ENCODE measurements at regions not wholly inside any gene's neighbourhood (a gene's known extent, or its start where the extent isn't known, plus 50 kb on each side); places are given as distances from the start of the nearest gene placed in this dataset.

- no peaks in the 10 kb centered on the region for H3K9me3 ChIP-seq (ENCODE audit: control insufficient read depth, low read length)
- no peaks in the 10 kb centered on the region for H3K27me3 Mint-ChIP-seq (ENCODE audit: insufficient read depth)
- no peak for DNase-seq
- no peak overlapping the region for H3K4me3 Mint-ChIP-seq
- H3K4me3 ChIP-seq (ENCODE audit: low read length) = no peak overlapping the region
- no peaks in the 10 kb centered on the region for H3K36me3 ChIP-seq (ENCODE audit: control insufficient read depth, insufficient read depth, low read length)
- TF ChIP-seq CTCF (conservative IDR thresholded peaks at IDR 0.05) = no peak
- H3K27me3 ChIP-seq (ENCODE audit: control insufficient read depth, insufficient read depth, low read length, poor library complexity, severe bottlenecking) = no peaks in the 10 kb centered on the region
- no peak overlapping the region for H3K27ac Mint-ChIP-seq
- no peaks in the 10 kb centered on the region for H3K4me1 ChIP-seq (ENCODE audit: control insufficient read depth, insufficient read depth, low read length)
- WGBS, 2 experiments (ENCODE audit: insufficient coverage in 1 of 2, insufficient read length in 1 of 2) = 91% methylated on average over 4 of the region's 8 CpGs; no CpG with 5 or more reads in 1 of the 2 experiments
- no peaks in the 10 kb centered on the region for H3K4me1 Mint-ChIP-seq
- no peaks in the 10 kb centered on the region for H3K9me3 Mint-ChIP-seq
- no peak overlapping the region for H3K27ac ChIP-seq (ENCODE audit: low read depth, low read length)
- no peak overlapping the region for H3K9ac ChIP-seq (ENCODE audit: extremely low read depth, low read length, poor library complexity, severe bottlenecking)
- H3K36me3 Mint-ChIP-seq (ENCODE audit: low read depth) = no peaks in the 10 kb centered on the region
Measured at GRCh38 chr13:105019073-105019472, 1516.4 kb downstream of the EFNB2 start.

GRCh38 chr13:105016266-105016665 is 1519.2 kb downstream of the EFNB2 start:
- no peak overlapping the region for H3K4me3 Mint-ChIP-seq
- no peak overlapping the region for H3K9ac ChIP-seq (ENCODE audit: extremely low read depth, low read length, poor library complexity, severe bottlenecking)
- WGBS, 2 experiments (ENCODE audit: insufficient coverage in 1 of 2, insufficient read length in 1 of 2) = 88 to 92% methylated on average over 4 of the region's 4 CpGs
- H3K27me3 Mint-ChIP-seq (ENCODE audit: insufficient read depth) = no peaks in the 10 kb centered on the region
- H3K4me3 ChIP-seq (ENCODE audit: low read length) = no peak overlapping the region
- H3K4me1 Mint-ChIP-seq = no peaks in the 10 kb centered on the region
- no peaks in the 10 kb centered on the region for H3K4me1 ChIP-seq (ENCODE audit: control insufficient read depth, insufficient read depth, low read length)
- no peak overlapping the region for H3K27ac ChIP-seq (ENCODE audit: low read depth, low read length)
- no peaks in the 10 kb centered on the region for H3K36me3 Mint-ChIP-seq (ENCODE audit: low read depth)
- no peak for DNase-seq
- no peak for TF ChIP-seq CTCF (conservative IDR thresholded peaks at IDR 0.05)
- H3K36me3 ChIP-seq (ENCODE audit: control insufficient read depth, insufficient read depth, low read length) = no peaks in the 10 kb centered on the region
- H3K9me3 Mint-ChIP-seq = no peaks in the 10 kb centered on the region
- H3K9me3 ChIP-seq (ENCODE audit: control insufficient read depth, low read length) = no peaks in the 10 kb centered on the region
- H3K27ac Mint-ChIP-seq = no peak overlapping the region
- H3K27me3 ChIP-seq (ENCODE audit: control insufficient read depth, insufficient read depth, low read length, poor library complexity, severe bottlenecking) = no peaks in the 10 kb centered on the region

GRCh38 chr13:105008604-105009003 is 1526.9 kb downstream of the EFNB2 start:
- DNase-seq = no peak
- H3K4me3 ChIP-seq (ENCODE audit: low read length) = no peak overlapping the region
- Mint-ChIP-seq H3K4me1 (no peaks in the 10 kb centered on the region), H3K27me3 (ENCODE audit: insufficient read depth) (no peaks in the 10 kb centered on the region), H3K27ac (no peak overlapping the region), H3K4me3 (no peak overlapping the region), H3K36me3 (ENCODE audit: low read depth) (no peaks in the 10 kb centered on the region), H3K9me3 (no peaks in the 10 kb centered on the region)
- H3K27ac ChIP-seq (ENCODE audit: low read depth, low read length) = no peak overlapping the region
- no peaks in the 10 kb centered on the region for H3K9me3 ChIP-seq (ENCODE audit: control insufficient read depth, low read length)
- no peaks in the 10 kb centered on the region for H3K4me1 ChIP-seq (ENCODE audit: control insufficient read depth, insufficient read depth, low read length)
- WGBS, 2 experiments (ENCODE audit: insufficient coverage in 1 of 2, insufficient read length in 1 of 2) = 88 to 90% methylated on average over 4 of the region's 5 CpGs
- no peaks in the 10 kb centered on the region for H3K27me3 ChIP-seq (ENCODE audit: control insufficient read depth, insufficient read depth, low read length, poor library complexity, severe bottlenecking)
- TF ChIP-seq CTCF (conservative IDR thresholded peaks at IDR 0.05) = no peak
- no peak overlapping the region for H3K9ac ChIP-seq (ENCODE audit: extremely low read depth, low read length, poor library complexity, severe bottlenecking)
- H3K36me3 ChIP-seq (ENCODE audit: control insufficient read depth, insufficient read depth, low read length) = no peaks in the 10 kb centered on the region

Data from endodermal cell (in vitro differentiated cells).